ENCODE measurements at regions not wholly inside any gene's neighbourhood (a gene's known extent, or its start where the extent isn't known, plus 50 kb on each side); places are given as distances from the start of the nearest gene placed in this dataset.

DNA sequence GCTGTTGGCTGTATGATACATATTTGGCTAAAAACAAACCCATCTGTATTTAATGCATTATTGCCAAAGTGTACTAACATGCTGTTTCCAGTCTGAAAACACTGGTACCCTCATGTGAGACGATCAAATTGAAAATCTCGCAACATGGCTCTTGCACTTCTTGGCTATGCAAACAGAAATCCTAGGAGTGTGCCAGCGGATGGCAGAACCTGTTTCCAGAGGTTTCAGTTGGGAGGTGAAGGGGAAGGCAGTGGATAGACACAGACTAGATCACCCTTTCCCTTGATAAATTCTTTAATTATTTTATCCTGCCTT is 350.3 kb downstream of the TUSC7 start:
- no peaks in the 10 kb centered on the region for H3K4me1 Mint-ChIP-seq (ENCODE audit: low read depth)

DNA sequence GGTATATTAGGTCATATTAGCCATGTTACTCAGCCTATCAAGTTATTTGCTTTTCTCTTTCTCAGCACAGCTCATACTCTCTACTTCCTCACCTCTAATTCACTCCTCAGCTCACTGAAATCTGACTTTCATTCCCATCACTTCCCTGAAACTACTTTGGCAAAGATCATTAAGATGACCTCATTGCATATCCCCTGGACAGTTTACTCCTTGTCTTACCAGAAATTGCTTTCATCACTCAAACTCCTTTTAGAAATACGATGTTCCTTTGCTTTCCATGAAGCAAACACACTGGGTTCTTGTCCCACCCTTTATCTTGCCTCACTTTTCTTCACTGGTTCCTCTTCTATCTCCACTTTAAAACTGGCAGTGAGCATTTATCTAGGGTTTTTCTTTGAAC is 354.4 kb downstream of the TUSC7 start:
- Mint-ChIP-seq H3K4me1 (ENCODE audit: low read depth) (no peaks in the 10 kb centered on the region), H3K9me3 (peaks cover 8% of the 10 kb centered on the region; the same call in 1 of the 2 replicates), H3K36me3 (ENCODE audit: low read depth) (no peaks in the 10 kb centered on the region), H3K27ac (no peak overlapping the region), H3K4me3 (no peak overlapping the region), H3K27me3 (ENCODE audit: insufficient read depth) (no peaks in the 10 kb centered on the region)
- TF ChIP-seq, protein P1, sequence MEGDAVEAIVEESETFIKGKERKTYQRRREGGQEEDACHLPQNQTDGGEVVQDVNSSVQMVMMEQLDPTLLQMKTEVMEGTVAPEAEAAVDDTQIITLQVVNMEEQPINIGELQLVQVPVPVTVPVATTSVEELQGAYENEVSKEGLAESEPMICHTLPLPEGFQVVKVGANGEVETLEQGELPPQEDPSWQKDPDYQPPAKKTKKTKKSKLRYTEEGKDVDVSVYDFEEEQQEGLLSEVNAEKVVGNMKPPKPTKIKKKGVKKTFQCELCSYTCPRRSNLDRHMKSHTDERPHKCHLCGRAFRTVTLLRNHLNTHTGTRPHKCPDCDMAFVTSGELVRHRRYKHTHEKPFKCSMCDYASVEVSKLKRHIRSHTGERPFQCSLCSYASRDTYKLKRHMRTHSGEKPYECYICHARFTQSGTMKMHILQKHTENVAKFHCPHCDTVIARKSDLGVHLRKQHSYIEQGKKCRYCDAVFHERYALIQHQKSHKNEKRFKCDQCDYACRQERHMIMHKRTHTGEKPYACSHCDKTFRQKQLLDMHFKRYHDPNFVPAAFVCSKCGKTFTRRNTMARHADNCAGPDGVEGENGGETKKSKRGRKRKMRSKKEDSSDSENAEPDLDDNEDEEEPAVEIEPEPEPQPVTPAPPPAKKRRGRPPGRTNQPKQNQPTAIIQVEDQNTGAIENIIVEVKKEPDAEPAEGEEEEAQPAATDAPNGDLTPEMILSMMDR (IDR thresholded peaks at IDR 0.05) = no peak
- no peak for DNase-seq

More for the DNA sequence above, 350.3 kb downstream of the TUSC7 start:
- TF ChIP-seq, protein P1 (IDR thresholded peaks at IDR 0.05) = no peak
- Mint-ChIP-seq H3K27ac (no peak overlapping the region), H3K9me3 (peaks cover 4% of the 10 kb centered on the region; the same call in 1 of the 2 replicates), H3K27me3 (ENCODE audit: insufficient read depth) (no peaks in the 10 kb centered on the region), H3K4me3 (no peak overlapping the region), H3K36me3 (ENCODE audit: low read depth) (no peaks in the 10 kb centered on the region)
- no peak for DNase-seq

DNA sequence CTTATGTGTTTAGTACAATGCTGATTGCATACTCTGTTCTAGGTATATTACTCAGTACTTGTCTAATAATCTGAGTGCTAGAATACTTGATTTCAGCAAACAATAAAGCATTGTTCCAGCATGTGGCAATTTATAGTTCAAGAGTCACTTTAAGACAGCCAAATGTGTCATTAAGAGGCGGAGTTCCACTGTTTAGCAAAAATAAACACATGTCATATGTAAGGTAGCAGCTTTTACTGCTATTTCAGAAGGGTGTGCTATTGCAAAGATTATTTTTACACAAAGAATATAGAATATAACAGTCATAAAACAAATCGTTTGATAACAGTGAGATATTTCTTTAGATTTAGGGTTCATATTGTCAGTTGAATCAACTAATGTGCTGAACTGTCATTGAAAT is 358.7 kb downstream of the TUSC7 start:
- Mint-ChIP-seq H3K9me3 (peaks cover 8% of the 10 kb centered on the region; the same call in 1 of the 2 replicates), H3K27me3 (ENCODE audit: insufficient read depth) (no peaks in the 10 kb centered on the region; the same call in 1 of the 2 replicates), H3K4me3 (no peak overlapping the region), H3K27ac (no peak overlapping the region), H3K36me3 (ENCODE audit: low read depth) (no peaks in the 10 kb centered on the region), H3K4me1 (ENCODE audit: low read depth) (no peaks in the 10 kb centered on the region)
- TF ChIP-seq, protein P1 (IDR thresholded peaks at IDR 0.05) = no peak
- no peak for DNase-seq

DNA sequence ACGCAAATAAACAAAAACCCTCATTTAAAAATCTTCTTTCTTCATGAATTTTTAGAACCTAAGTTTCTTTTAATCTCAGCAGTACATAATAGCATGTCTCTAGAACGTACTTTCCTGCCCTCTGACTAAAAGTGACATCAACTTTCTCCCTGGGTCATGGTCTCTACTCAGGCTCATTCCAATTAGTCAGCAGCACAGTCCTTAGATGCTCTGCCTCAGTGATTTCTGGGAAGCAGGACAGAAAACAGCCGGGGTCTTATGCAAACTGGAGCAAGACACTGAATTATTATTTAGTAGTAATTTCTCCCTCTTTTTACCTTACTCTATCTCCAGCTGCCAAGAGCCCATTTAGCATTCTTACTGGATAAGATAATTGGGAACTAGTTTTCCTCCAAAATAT is 365.2 kb downstream of the TUSC7 start:
- TF ChIP-seq, protein P1 (IDR thresholded peaks at IDR 0.05) = no peak
- Mint-ChIP-seq H3K4me1 (ENCODE audit: low read depth) (no peaks in the 10 kb centered on the region), H3K4me3 (no peak overlapping the region), H3K27ac (no peak overlapping the region), H3K9me3 (peaks cover 15% of the 10 kb centered on the region), H3K36me3 (ENCODE audit: low read depth) (no peaks in the 10 kb centered on the region), H3K27me3 (ENCODE audit: insufficient read depth) (no peaks in the 10 kb centered on the region)
- DNase-seq = no peak

DNA sequence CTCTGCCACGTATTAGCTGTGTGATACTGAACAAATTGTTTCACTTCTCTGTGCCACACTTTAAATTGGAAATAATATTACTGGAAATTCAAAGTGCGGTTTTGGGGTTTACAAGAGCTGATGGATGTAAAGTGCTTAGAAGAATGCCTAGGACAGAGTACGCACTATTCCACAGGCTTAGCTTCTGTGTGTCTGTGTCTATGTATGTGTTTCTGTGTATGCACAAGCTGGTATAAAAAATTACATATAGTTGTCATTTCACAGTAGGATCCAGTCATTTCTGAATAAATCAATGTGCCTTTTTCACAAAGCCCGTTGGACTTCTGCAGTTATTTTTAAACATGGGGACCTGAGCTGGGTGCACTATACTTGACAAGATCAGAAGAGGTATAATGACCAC is 370.4 kb downstream of the TUSC7 start:
- no peaks in the 10 kb centered on the region for H3K4me1 Mint-ChIP-seq (ENCODE audit: low read depth)
- TF ChIP-seq, protein P1 (IDR thresholded peaks at IDR 0.05) = no peak
- H3K27me3 Mint-ChIP-seq (ENCODE audit: insufficient read depth) = peaks cover 2% of the 10 kb centered on the region; the same call in 1 of the 2 replicates
- H3K9me3 Mint-ChIP-seq = peaks cover 27% of the 10 kb centered on the region
- no peak overlapping the region for H3K4me3 Mint-ChIP-seq
- no peaks in the 10 kb centered on the region for H3K36me3 Mint-ChIP-seq (ENCODE audit: low read depth)
- no peak for DNase-seq
- no peak overlapping the region for H3K27ac Mint-ChIP-seq

DNA sequence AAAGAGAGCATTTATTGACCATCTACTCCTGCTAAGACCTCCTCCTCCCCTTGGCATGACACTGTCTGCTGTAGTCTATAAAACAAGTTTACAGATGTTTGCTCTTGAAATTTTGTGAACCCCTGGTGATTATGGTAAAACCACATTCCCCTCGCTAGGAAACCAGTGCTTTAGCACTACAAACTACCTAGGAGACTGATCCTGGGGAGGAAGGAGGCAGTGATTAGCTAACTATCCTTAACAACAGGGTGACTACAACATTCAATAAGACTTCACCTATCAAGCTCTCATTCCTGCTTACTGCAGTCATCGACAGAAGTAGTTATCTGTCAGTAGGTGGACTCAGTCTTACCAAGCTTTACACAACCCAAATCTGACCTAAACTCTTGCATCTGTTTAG is 371.3 kb downstream of the TUSC7 start:
- H3K27ac Mint-ChIP-seq = no peak overlapping the region
- no peak overlapping the region for H3K4me3 Mint-ChIP-seq
- no peaks in the 10 kb centered on the region for H3K4me1 Mint-ChIP-seq (ENCODE audit: low read depth)
- peaks cover 2% of the 10 kb centered on the region; the same call in 1 of the 2 replicates for H3K27me3 Mint-ChIP-seq (ENCODE audit: insufficient read depth)
- no peaks in the 10 kb centered on the region for H3K36me3 Mint-ChIP-seq (ENCODE audit: low read depth)
- TF ChIP-seq, protein P1 (IDR thresholded peaks at IDR 0.05) = no peak
- H3K9me3 Mint-ChIP-seq = peaks cover 25% of the 10 kb centered on the region
- no peak for DNase-seq
